Activated CD8-positive, alpha-beta T cell treated with anti-CD3 and anti-CD28 coated beads, Interleukin-2, amount 10 ng/mL, durations not matched to agents 7 days and 5 days (primary cell): ENCODE measurements at regions not wholly inside any gene's neighbourhood (a gene's known extent, or its start where the extent isn't known, plus 50 kb on each side); places are given as distances from the start of the nearest gene placed in this dataset.

Source experiments
- ATAC-seq: fragments of 150-1000 bp; cut with Tn5 transposase; one replicate; pipeline ENCODE4 v1.10.0; 2021; ENCODE audit warnings: moderate library complexity
- CTCF ChIA-PET: fragments of 350-600 bp; sonication (Branson Sonifier 250); formaldehyde crosslinking; loops from one replicate; lab custom pipeline; 2021; ENCODE audit warnings: antibody characterized with exemption; lab: Charles Lee
- POLR2A ChIA-PET: fragments of 350-600 bp; sonication (Branson Sonifier 250); formaldehyde crosslinking; loops from one replicate; lab custom pipeline; 2021; ENCODE audit warnings: antibody characterized with exemption; lab: Charles Lee
- DNase-seq: peaks from one replicate; pipeline ENCODE4 v3.0.0-alpha.2; 2020
- H3K27ac Mint-ChIP-seq: one replicate; pipeline ENCODE4 v1.8.0; 2021; ENCODE audit warnings: mild to moderate bottlenecking, mixed read lengths
- H3K27me3 Mint-ChIP-seq: one replicate; pipeline ENCODE4 v1.8.0; 2021; ENCODE audit warnings: low read depth, mixed read lengths
- H3K36me3 Mint-ChIP-seq: one replicate; pipeline ENCODE4 v1.8.0; 2021; ENCODE audit warnings: low read depth, mixed read lengths
- H3K4me1 Mint-ChIP-seq: one replicate; pipeline ENCODE4 v1.8.0; 2021; ENCODE audit warnings: low read depth, mixed read lengths
- H3K4me3 Mint-ChIP-seq: one replicate; pipeline ENCODE4 v1.8.0; 2021; ENCODE audit warnings: mild to moderate bottlenecking, mixed read lengths
- H3K9me3 Mint-ChIP-seq: one replicate; pipeline ENCODE4 v1.8.0; 2022; ENCODE audit warnings: mixed read lengths; ENCODE audit not compliant: insufficient read depth

- peaks cover 3% of the 10 kb centered on the region for H3K9me3 Mint-ChIP-seq
- no peak overlapping the region for H3K4me3 Mint-ChIP-seq
- H3K27me3 Mint-ChIP-seq: no peaks in the 10 kb centered on the region
- CTCF ChIA-PET: no interaction called here
- H3K27ac Mint-ChIP-seq: no peak overlapping the region
- no peaks in the 10 kb centered on the region for H3K4me1 Mint-ChIP-seq
- DNase-seq (no peak), ATAC-seq (no peak)
- H3K36me3 Mint-ChIP-seq: no peaks in the 10 kb centered on the region
- POLR2A ChIA-PET: no interaction called here
These were observed 565.7 kb upstream of the BTBD3 start for GRCh38 chr20:11352041-11352440.

GRCh38 chr20:11354846-11355245 lies 562.8 kb upstream of the BTBD3 start:
- no peaks in the 10 kb centered on the region for H3K4me1 Mint-ChIP-seq
- no peak overlapping the region for H3K27ac Mint-ChIP-seq

GRCh38 chr20:11355345-11355744 lies 562.3 kb upstream of the BTBD3 start:
- Mint-ChIP-seq H3K27ac (no peak overlapping the region), H3K27me3 (no peaks in the 10 kb centered on the region), H3K36me3 (no peaks in the 10 kb centered on the region), H3K4me3 (no peak overlapping the region), H3K9me3 (no peaks in the 10 kb centered on the region), H3K4me1 (no peaks in the 10 kb centered on the region)
- no peak for DNase-seq
- ChIA-PET POLR2A (no interaction called here), CTCF (no interaction called here)
- no peak for ATAC-seq

More at GRCh38 chr20:11354846-11355245, 562.8 kb upstream of the BTBD3 start:
- ChIA-PET CTCF (no interaction called here), POLR2A (no interaction called here)
- DNase-seq (no peak), ATAC-seq (no peak)
- H3K27me3 Mint-ChIP-seq: no peaks in the 10 kb centered on the region
- no peaks in the 10 kb centered on the region for H3K9me3 Mint-ChIP-seq
- no peaks in the 10 kb centered on the region for H3K36me3 Mint-ChIP-seq
- H3K4me3 Mint-ChIP-seq: no peak overlapping the region

GRCh38 chr20:11356061-11356460 lies 561.6 kb upstream of the BTBD3 start:
- H3K27ac Mint-ChIP-seq: no peak overlapping the region
- no peaks in the 10 kb centered on the region for H3K36me3 Mint-ChIP-seq
- H3K9me3 Mint-ChIP-seq: no peaks in the 10 kb centered on the region
- no peaks in the 10 kb centered on the region for H3K4me1 Mint-ChIP-seq
- ChIA-PET POLR2A (no interaction called here), CTCF (no interaction called here)
- no peaks in the 10 kb centered on the region for H3K27me3 Mint-ChIP-seq
- H3K4me3 Mint-ChIP-seq: no peak overlapping the region
- DNase-seq (no peak), ATAC-seq (no peak)

- ATAC-seq (no peak), DNase-seq (no peak)
- Mint-ChIP-seq H3K4me1 (no peaks in the 10 kb centered on the region), H3K27me3 (no peaks in the 10 kb centered on the region), H3K27ac (no peak overlapping the region), H3K9me3 (peaks cover 12% of the 10 kb centered on the region), H3K36me3 (no peaks in the 10 kb centered on the region), H3K4me3 (no peak overlapping the region)
- POLR2A ChIA-PET: no interaction called here
- CTCF ChIA-PET: no interaction called here
These were observed 555.2 kb upstream of the BTBD3 start for GRCh38 chr20:11362450-11362849.

- CTCF ChIA-PET: no interaction called here
- POLR2A ChIA-PET: no interaction called here
- H3K36me3 Mint-ChIP-seq: no peaks in the 10 kb centered on the region
These were observed 553.0 kb upstream of the BTBD3 start for GRCh38 chr20:11364736-11365135.

GRCh38 chr20:11366660-11367059 lies 551.0 kb upstream of the BTBD3 start:
- Mint-ChIP-seq H3K4me3 (no peak overlapping the region), H3K27ac (no peak overlapping the region), H3K4me1 (no peaks in the 10 kb centered on the region), H3K36me3 (no peaks in the 10 kb centered on the region), H3K9me3 (peaks cover 15% of the 10 kb centered on the region), H3K27me3 (no peaks in the 10 kb centered on the region)
- ChIA-PET POLR2A (no interaction called here), CTCF (no interaction called here)
- ATAC-seq (no peak), DNase-seq (no peak)

More at GRCh38 chr20:11364736-11365135, 553.0 kb upstream of the BTBD3 start:
- ATAC-seq (no peak), DNase-seq (no peak)
- no peak overlapping the region for H3K4me3 Mint-ChIP-seq
- H3K9me3 Mint-ChIP-seq: peaks cover 15% of the 10 kb centered on the region
- H3K27ac Mint-ChIP-seq: no peak overlapping the region
- no peaks in the 10 kb centered on the region for H3K4me1 Mint-ChIP-seq
- H3K27me3 Mint-ChIP-seq: no peaks in the 10 kb centered on the region

- Mint-ChIP-seq H3K4me3 (no peak overlapping the region), H3K36me3 (no peaks in the 10 kb centered on the region), H3K27me3 (no peaks in the 10 kb centered on the region), H3K27ac (no peak overlapping the region), H3K4me1 (no peaks in the 10 kb centered on the region), H3K9me3 (peaks cover 10% of the 10 kb centered on the region)
- ATAC-seq (no peak), DNase-seq (no peak)
- ChIA-PET POLR2A (no interaction called here), CTCF (no interaction called here)
These were observed 549.2 kb upstream of the BTBD3 start for GRCh38 chr20:11368499-11368898.

GRCh38 chr20:11368965-11369711 lies 548.6 kb upstream of the BTBD3 start:
- POLR2A ChIA-PET: no interaction called here
- no peak for DNase-seq
- CTCF ChIA-PET: no interaction called here
- ATAC-seq: no peak
- peaks cover 5% of the 10 kb centered on the region for H3K9me3 Mint-ChIP-seq
- H3K4me1 Mint-ChIP-seq: no peaks in the 10 kb centered on the region
- no peak overlapping the region for H3K27ac Mint-ChIP-seq
- no peaks in the 10 kb centered on the region for H3K27me3 Mint-ChIP-seq
- H3K4me3 Mint-ChIP-seq: no peak overlapping the region
- H3K36me3 Mint-ChIP-seq: no peaks in the 10 kb centered on the region

- peaks cover 3% of the 10 kb centered on the region for H3K9me3 Mint-ChIP-seq
- POLR2A ChIA-PET: no interaction called here
- H3K4me1 Mint-ChIP-seq: no peaks in the 10 kb centered on the region
- H3K27ac Mint-ChIP-seq: no peak overlapping the region
- no peak for ATAC-seq
- H3K4me3 Mint-ChIP-seq: no peak overlapping the region
- no peak for DNase-seq
- CTCF ChIA-PET: no interaction called here
- H3K27me3 Mint-ChIP-seq: no peaks in the 10 kb centered on the region
- no peaks in the 10 kb centered on the region for H3K36me3 Mint-ChIP-seq
These were observed 545.9 kb upstream of the BTBD3 start for GRCh38 chr20:11371831-11372230.

- Mint-ChIP-seq H3K9me3 (peaks cover 4% of the 10 kb centered on the region), H3K4me1 (no peaks in the 10 kb centered on the region), H3K27ac (no peak overlapping the region), H3K36me3 (no peaks in the 10 kb centered on the region), H3K4me3 (no peak overlapping the region), H3K27me3 (no peaks in the 10 kb centered on the region)
- CTCF ChIA-PET: no interaction called here
- DNase-seq (no peak), ATAC-seq (no peak)
- POLR2A ChIA-PET: no interaction called here
These were observed 544.6 kb upstream of the BTBD3 start for GRCh38 chr20:11372876-11373790.

GRCh38 chr20:11375335-11375734 lies 542.4 kb upstream of the BTBD3 start:
- Mint-ChIP-seq H3K36me3 (no peaks in the 10 kb centered on the region), H3K9me3 (peaks cover 4% of the 10 kb centered on the region), H3K27me3 (no peaks in the 10 kb centered on the region), H3K4me1 (no peaks in the 10 kb centered on the region), H3K4me3 (no peak overlapping the region), H3K27ac (no peak overlapping the region)
- no peak for DNase-seq
- ChIA-PET POLR2A (no interaction called here), CTCF (no interaction called here)
- no peak for ATAC-seq
